Epidermal melanocyte (primary cell): ENCODE measurements at regions not wholly inside any gene's neighbourhood (a gene's known extent, or its start where the extent isn't known, plus 50 kb on each side); places are given as distances from the start of the nearest gene placed in this dataset.

Experiments
- DNase-seq: peaks from one replicate; pipeline ENCODE4 v3.0.0; 2011; ENCODE audit warnings: low spot score; ENCODE audit not compliant: insufficient read length

DNA sequence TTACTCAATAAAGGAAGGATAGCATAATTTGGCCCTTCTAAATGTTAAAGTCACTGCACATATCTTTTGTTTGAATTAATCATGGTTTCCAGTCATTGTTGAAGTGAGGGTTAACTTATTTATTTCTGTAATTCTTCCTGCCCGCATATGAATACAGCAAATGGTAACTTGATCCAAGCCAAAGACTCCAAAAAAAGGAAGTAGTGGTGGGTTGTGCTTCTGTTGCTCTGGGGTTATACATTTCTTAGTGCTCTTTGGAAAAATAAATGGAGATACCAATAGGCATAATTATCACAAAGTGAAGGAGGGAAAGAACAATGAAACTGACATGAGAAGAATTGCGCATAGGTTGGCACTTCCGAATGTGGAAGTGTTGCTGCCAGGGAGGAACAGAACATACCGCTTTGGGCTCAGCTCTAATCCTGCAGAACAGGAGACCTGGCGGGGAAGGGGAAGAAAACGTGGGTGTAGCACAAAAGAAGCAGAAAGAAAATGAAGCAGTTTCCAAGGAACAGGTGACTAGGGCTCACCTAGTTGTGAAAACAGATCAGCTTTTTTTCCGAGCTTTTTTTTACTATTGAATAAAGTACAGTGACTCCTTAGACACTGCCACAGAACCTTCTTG is 69.7 kb upstream of the TAF11L2 start:
- no peak for DNase-seq

DNA sequence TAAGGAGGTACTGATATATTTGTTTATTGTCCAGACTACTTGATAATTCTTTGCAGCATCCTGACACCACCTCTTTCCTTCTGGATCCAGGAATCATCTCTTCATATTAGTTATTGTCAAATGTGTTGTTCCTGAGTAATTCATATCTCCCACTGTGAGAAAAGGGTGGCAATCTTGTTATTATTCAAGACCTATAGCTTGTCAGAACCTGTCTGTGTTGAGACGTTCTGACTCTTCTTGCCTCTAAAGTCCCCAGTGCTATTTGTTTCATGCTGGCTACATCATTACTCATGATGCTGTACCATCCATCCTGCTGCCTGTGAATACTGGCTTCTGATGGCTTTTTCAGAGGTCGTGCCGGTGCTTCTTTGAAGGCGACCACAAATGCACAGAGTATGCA is 68.7 kb upstream of the TAF11L2 start:
- DNase-seq: no peak

DNA sequence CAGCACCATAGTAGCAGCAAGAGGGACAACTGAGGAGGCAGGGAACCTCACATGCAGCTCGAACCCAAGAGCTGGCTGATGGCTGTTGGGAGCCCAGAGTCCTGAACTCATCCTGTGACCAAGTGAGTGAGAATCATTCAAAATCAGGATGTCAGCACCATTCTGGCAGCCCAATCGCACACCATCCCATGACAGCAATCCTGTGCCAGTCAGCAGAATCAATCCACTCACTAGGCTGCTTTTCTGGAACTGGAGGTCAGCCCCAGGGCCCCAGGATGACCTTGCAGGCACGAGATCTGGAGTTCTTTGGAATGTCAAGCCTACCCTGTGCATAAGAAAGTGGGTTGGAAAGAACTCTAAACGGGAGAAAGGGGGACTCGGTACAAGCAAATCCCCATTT is 67.8 kb upstream of the TAF11L2 start:
- DNase-seq: no peak

DNA sequence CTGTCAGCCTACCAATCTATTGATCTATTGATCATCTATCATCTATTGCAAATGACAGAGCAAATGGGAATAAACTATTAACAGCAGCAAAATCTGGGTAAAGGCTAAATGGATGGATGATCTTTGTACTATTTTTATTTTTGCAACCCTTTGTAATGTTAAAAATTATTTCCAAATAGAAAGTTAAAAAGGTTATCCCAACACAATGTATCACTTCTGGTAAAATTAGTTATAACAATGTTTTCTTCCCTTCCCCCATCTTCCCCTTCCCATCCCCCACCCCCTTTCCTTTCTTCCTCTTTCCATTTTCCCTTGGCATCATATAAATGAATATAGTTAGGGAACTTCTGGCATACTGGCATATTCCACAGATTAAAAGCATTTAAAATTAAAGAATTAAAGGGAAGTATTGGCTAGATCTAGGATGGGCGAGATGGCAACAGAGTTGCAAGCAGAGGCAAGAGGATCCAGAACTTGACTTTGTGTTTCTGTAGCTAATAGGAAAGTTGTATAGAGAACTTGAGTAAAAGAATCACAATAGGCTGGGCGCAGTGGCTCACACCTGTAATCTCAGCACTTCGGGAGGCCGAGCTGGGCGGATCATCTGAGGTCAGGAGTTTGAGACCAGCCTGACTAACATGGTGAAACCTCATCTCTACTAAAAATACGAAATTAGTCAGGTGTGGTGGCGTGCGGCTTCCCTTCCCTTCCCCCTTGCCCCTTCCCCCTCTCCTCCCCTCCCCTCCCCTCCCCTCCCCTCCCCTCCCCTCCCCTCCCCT is 66.6 kb upstream of the TAF11L2 start:
- no peak for DNase-seq

DNA sequence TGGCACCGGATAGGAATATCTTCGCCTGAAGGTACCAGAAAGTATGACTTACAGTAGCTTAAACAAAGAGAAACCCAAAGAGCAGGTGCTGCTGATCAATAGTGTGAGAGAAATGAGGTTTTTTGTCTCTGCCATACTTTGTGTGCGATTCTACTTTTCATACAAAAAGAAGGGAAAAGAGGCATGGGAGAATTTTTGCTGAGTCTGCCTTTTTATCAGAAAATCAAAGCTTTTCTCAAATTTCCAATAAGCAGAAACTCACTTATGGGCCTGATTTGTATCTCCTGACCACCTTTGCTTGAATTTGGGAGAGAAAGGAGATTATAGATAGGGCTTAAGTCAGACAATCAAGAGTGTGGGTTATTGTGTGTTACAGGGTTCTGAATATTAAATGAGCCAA is 65.5 kb upstream of the TAF11L2 start:
- no peak for DNase-seq

DNA sequence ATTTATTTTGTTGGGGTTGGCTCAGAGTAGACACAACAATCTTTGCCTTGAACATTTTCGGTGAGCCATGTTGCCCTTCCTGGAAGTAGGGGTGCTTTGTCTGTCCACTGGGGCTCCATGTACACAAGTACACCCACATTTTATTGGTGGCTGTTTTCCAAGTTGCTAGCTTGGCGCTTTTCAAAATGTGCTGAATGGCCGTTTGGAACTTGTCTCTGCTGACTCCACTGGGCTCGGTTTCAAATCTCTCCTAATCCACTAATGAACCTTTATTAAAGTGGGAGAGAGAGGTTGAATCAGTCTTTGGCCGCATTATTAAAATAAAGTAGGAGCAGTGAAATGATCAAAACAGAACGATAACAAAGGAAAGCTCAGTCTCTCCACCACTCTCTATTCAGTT is 64.6 kb upstream of the TAF11L2 start:
- no peak for DNase-seq

DNA sequence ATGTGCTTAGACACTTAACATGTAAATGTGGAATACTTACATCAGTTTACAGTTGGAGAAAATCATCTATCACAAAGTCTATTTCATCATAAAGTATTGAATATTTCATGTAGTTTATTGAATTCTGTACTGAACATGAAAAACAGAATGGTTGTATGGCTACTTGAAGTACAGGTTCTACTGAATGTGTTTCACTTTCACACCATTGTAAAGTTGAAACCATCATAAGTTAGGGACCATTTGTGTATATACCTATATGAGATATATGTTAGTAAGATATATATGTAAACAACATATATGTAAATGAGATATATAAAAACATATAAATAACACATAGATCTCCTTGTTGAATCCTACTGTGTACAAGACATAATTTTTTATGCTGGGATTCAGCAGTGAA is 63.0 kb upstream of the TAF11L2 start:
- no peak for DNase-seq

DNA sequence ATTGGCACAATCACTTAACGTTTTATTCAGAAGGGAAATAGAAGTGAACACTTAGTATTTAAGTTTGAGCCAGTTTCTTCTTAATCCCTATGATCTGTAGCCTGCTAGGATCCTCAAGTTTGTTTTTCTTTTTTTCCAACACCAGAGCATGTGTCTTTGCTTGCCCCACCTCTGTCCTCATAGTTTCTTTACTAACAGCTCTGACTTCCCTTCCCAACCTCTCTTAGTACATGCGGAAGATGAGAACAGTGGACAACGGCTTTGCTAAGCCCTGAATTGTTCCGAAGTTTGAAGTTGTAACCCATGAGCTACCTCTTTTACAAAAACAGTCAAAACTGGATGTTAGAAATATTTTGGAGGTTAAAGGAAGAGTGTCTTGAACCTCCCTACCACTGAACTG is 61.7 kb upstream of the TAF11L2 start:
- DNase-seq: no peak

DNA sequence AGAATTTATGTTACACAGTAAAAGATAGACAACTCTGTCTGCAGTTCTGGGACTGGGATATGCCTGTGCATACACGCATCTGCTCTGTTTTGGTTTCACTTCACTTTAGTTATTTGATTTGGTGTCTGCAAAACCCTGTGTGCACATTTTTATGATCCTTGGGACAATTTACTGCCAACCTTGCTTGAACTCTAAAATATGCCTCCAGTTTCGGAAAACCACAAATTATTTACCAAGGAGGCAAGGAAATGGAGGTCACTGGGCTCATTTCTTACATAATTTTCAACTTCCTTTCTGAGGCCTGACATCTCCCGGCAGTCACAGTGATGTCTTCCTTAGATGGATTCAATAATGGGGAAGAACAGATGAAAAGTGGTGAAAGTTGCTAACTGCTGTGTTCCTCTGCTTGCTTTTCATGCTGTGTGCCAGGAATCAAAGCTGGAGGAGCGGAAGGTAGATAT is 61.2 kb upstream of the TAF11L2 start:
- no peak for DNase-seq

DNA sequence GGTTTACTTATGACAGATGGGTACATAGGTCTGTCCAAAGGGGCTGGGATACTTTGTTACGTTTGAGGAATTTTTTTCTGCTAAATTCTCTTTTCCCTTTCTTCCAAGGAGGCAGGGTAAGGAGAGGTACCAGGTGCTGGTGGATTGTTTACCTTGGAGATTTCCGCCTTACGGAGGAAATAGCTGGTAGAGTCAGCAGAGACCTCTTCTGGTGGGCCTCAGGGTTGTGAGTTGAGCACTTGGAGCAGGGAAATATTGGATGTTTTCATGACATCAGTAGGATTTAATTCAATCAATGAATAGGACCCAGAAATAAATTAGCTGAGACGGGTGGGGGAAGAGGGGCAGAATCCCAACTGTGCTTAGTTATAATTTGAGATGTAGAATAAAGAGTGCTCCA is 60.0 kb upstream of the TAF11L2 start:
- DNase-seq: no peak

DNA sequence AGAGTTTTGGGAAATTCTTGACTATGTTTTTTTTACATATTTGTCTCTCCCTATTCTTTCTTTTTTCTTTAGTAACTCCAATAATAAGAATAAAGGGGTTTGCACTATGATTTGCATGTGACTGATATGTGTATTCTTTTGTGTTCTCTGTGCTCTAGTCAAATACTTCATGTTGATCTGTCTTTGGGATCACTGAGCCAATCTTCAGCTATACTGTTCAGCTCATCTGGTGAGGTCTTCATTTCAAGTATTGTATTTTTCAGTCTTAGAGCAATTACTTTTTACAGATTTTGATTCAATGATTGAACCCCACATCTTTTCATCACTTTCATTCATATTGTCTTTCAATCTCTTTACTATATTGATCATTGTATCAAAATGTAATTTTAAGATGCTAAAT is 58.1 kb upstream of the TAF11L2 start:
- DNase-seq: no peak

DNA sequence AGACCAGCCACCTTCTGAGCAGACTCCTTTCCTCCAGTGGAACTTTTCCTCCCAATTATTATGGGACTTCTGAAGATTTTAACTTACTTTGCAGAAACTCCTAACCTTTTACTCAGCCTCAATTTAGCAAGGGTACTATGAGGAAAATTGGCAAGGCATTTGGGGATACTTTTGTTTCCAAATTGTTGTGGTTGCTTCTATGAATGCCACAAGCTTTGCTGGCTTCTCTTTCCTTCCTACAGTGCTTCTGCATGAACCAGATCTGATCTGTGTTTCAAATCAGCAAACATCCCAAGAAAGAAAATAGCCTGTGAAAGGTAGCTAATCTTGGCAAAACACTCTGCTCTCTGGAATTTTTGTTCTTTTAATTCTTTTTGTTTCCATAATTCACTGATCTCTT is 57.3 kb upstream of the TAF11L2 start:
- no peak for DNase-seq

DNA sequence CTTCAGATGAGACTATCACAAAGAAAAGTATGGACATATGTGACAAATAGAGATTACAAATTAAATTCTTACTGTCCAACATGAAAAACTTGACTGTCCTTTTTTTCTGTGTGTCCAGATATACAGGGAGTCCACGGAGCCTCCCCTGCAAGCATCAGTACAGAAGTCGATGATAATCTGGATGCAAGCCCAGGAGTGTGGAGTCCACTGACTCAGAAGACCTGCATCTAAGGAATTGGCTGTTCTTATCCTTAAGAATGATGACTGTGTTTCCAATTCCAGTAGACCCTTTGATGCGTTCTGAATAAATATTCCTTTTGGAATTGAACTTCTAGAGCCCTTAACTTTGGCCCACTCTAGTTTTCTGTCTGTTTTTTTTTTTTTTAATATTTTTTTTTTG is 56.7 kb upstream of the TAF11L2 start:
- DNase-seq: no peak

DNA sequence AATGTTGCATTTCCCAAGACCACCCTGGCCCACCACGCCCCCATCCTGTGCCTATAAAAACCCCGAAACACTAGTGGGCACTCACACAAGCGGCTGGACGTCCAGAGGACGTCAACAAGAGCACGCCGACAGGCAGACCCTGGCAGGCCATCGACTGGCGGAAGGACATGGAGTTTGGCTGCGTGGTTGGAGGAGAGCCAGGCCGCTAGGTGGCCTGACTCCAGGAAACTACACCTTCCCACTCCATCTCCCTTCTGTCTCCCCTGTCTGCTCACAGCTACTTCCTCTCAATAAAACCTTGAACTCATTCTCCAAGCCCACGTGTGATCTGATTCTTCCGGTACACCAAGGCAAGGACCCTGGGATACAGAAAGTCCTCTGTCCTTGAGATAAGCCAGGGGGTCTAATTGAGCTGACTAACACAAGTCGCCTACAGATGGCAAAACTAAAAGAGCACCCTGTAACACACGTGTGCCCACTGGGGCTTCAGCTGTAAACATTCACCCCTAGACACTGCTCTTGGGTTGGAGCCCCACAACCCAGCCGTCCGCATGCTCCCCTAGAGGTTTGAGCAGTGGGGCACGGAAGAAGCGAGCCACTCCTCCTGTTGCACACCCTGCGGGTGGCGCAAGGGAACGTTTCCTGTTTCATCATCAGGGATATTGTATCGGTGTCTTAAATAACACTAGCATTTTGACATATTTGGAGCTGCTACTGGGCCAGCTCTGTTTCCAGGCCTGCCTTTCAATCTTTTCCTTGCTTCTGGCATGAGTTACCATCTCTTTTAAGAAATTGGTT is 54.5 kb upstream of the TAF11L2 start:
- DNase-seq: no peak

DNA sequence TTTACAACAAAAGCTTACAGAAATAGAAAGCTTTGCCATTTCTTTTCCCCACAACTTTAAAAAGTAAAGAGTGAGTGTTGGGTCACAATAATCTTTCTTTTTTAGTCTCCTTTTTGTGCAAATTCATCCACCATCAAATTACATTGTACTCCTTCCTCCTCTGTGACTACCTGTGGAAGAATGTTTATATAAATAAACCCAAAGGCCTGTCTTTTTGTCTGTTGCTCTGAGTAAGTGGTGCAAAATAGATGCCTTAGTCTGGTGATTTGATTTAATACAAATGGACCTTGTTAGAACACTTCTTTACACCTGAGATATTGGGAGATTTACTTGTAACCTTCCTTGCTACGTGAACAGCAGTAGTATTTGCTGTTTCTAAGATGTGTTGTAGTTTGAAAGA is 53.5 kb upstream of the TAF11L2 start:
- no peak for DNase-seq

DNA sequence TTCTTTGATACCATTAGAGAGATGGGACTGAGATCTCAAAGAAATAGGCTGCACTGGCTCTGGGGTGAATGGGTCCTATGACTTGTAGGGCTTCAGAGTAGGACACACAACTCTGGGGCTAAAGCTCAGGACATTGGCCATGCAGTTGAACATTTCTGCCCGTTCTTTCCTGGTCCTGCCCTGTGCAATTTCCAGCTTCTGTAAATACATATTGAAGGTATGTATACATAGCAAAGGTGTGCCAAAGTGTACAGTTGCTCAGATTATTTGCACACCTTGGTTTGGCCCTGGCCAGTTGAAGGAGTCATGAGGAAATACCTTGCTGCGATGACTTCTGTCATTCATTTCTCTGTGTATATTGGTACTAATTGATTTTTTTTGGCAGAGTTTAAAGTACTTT is 52.8 kb upstream of the TAF11L2 start:
- DNase-seq: no peak
